ENCODE measurements at regions not wholly inside any gene's neighbourhood (a gene's known extent, or its start where the extent isn't known, plus 50 kb on each side); places are given as distances from the start of the nearest gene placed in this dataset.

- Histone ChIP-seq H3K36me3 (ENCODE audit: control insufficient read depth in 2 of 2, extremely low read depth in 1 of 2, insufficient read depth in 2 of 2, low read length in 2 of 2) (no peaks in the 10 kb centered on the region), H3K4me3 (ENCODE audit: control insufficient read depth in 2 of 3, extremely low read depth in 1 of 3, insufficient read depth in 2 of 3, low read depth in 1 of 3, low read length in 3 of 3) (no peak overlapping the region), H3K79me2 (ENCODE audit: control insufficient read depth, insufficient read depth, low read length) (no peaks in the 10 kb centered on the region), H3K27ac (ENCODE audit: control insufficient read depth, insufficient read depth, low read length) (no peak overlapping the region), H3K9ac (ENCODE audit: control insufficient read depth, extremely low read depth, insufficient read depth, low read length) (no peak overlapping the region), H2AFZ (ENCODE audit: control insufficient read depth, low read length) (no peak overlapping the region), H3K9me3 (ENCODE audit: control insufficient read depth, low read depth, low read length) (no peaks in the 10 kb centered on the region), H3K4me2 (ENCODE audit: control insufficient read depth, extremely low read depth, insufficient read depth, low read depth, low read length) (no peak overlapping the region), H3K27me3 (ENCODE audit: control insufficient read depth, extremely low read depth, insufficient read depth, low read length) (no peaks in the 10 kb centered on the region), H3K4me1 (ENCODE audit: control insufficient read depth, extremely low read depth, insufficient read depth, low read length) (no peaks in the 10 kb centered on the region), H3K9me1 (ENCODE audit: control insufficient read depth, extremely low read depth, insufficient read depth, low read length) (no peaks in the 10 kb centered on the region), H4K20me1 (ENCODE audit: control insufficient read depth, extremely low read depth, insufficient read depth, low read length) (no peaks in the 10 kb centered on the region)
- dilution Hi-C loops (cut with MboI; ENCODE audit: extremely low pct_ligation_motif_present, low sequenced_read_pairs), result no loop called here
- TF ChIP-seq EZH2 (IDR thresholded peaks at IDR 0.05; ENCODE audit: low read length) (no peak), CTCF (optimal IDR thresholded peaks at IDR 0.05 in 1 of 3, IDR thresholded peaks at IDR 0.05 in 1 of 3, conservative IDR thresholded peaks at IDR 0.05 in 1 of 3; ENCODE audit: extremely low read depth in 1 of 3, insufficient read depth in 2 of 3, low read length in 3 of 3) (no peak)
- DNase-seq (ENCODE audit: low read depth, low spot score) (no peak), FAIRE-seq (no peak)
Measured at GRCh38 chr6:82430611-82431010, 67.0 kb downstream of the TPBG start.

GRCh38 chr6:82436740-82437139 lies 73.1 kb downstream of the TPBG start:
- Histone ChIP-seq H3K4me3 (ENCODE audit: control insufficient read depth in 2 of 3, extremely low read depth in 1 of 3, insufficient read depth in 2 of 3, low read depth in 1 of 3, low read length in 3 of 3) (no peak overlapping the region), H3K27me3 (ENCODE audit: control insufficient read depth, extremely low read depth, insufficient read depth, low read length) (no peaks in the 10 kb centered on the region), H3K4me2 (ENCODE audit: control insufficient read depth, extremely low read depth, insufficient read depth, low read depth, low read length) (no peak overlapping the region), H3K9me3 (ENCODE audit: control insufficient read depth, low read depth, low read length) (no peaks in the 10 kb centered on the region), H3K36me3 (ENCODE audit: control insufficient read depth in 2 of 2, extremely low read depth in 1 of 2, insufficient read depth in 2 of 2, low read length in 2 of 2) (no peaks in the 10 kb centered on the region), H4K20me1 (ENCODE audit: control insufficient read depth, extremely low read depth, insufficient read depth, low read length) (no peaks in the 10 kb centered on the region), H3K4me1 (ENCODE audit: control insufficient read depth, extremely low read depth, insufficient read depth, low read length) (no peaks in the 10 kb centered on the region), H3K9me1 (ENCODE audit: control insufficient read depth, extremely low read depth, insufficient read depth, low read length) (no peaks in the 10 kb centered on the region), H2AFZ (ENCODE audit: control insufficient read depth, low read length) (no peak overlapping the region), H3K27ac (ENCODE audit: control insufficient read depth, insufficient read depth, low read length) (no peak overlapping the region), H3K9ac (ENCODE audit: control insufficient read depth, extremely low read depth, insufficient read depth, low read length) (no peak overlapping the region), H3K79me2 (ENCODE audit: control insufficient read depth, insufficient read depth, low read length) (no peaks in the 10 kb centered on the region)
- DNase-seq (ENCODE audit: low read depth, low spot score) (no peak), FAIRE-seq (no peak)
- TF ChIP-seq EZH2 (IDR thresholded peaks at IDR 0.05; ENCODE audit: low read length), result no peak
- TF ChIP-seq CTCF (optimal IDR thresholded peaks at IDR 0.05 in 1 of 3, IDR thresholded peaks at IDR 0.05 in 1 of 3, conservative IDR thresholded peaks at IDR 0.05 in 1 of 3; ENCODE audit: extremely low read depth in 1 of 3, insufficient read depth in 2 of 3, low read length in 3 of 3), result no peak
- dilution Hi-C loops (cut with MboI; ENCODE audit: extremely low pct_ligation_motif_present, low sequenced_read_pairs), result no loop called here

Measured in keratinocyte (primary cell).